ENCODE measurements at regions not wholly inside any gene's neighbourhood (a gene's known extent, or its start where the extent isn't known, plus 50 kb on each side); places are given as distances from the start of the nearest gene placed in this dataset.

- FAIRE-seq (no peak), DNase-seq (ENCODE audit: insufficient read length, low spot score) (no peak)
Measured at GRCh38 chr7:3250725-3251124, 50.3 kb upstream of the SDK1 start.
